GM04504 (cell line): ENCODE measurements at regions not wholly inside any gene's neighbourhood (a gene's known extent, or its start where the extent isn't known, plus 50 kb on each side); places are given as distances from the start of the nearest gene placed in this dataset.
"Not testable (repeated sequence)": the region's sequence is repeated elsewhere in the genome, so short reads cannot be mapped to it uniquely, and the experiment has no call there.

Source experiments
- DNase-seq: peaks from one replicate; pipeline ENCODE4 v3.0.0-alpha.2; 2012; ENCODE audit warnings: low read depth

DNA sequence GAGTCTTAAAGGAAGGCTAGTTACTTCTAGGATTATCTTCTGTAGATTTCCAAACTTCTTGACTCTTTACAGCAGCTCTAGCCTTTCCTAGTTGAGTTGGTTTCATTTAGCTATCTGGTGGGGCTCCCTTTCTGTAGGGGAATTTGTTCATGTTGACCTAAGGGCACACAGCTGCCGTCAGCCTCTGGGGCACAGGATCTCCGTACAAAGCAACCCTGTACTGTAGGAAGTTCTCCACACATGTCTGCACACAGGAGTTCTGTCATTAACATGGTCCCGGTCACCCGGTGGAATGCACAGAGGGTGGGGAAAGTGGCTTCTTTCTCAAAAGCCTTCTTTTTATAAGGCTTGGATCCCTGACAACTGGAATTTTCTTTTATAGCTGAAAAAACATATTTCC, 88.7 kb upstream of the TNIK start:
- DNase-seq, result no peak

- no peak for DNase-seq
These were observed 83.6 kb upstream of the TNIK start for GRCh38 chr3:171543759-171544300.

DNA sequence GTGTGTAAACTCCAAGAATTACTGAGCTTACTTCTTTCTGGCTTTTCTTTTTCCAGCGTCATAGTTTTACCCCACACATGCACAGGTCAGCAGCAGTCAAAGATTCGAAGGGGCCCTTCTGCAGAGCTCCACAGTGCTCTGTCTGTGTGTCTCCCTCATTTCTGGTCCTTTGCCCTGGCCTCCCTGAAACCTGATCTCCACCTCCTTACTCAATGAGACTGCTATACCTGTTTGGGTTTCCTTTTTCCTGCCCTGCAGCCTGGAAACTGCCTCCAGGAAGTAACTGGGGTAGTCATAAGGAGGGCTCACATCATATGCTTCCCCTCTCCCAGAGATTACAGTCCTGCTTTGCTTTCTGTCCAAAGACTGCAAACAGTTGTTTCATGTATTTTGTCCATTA, 82.8 kb upstream of the TNIK start:
- DNase-seq, result no peak

- DNase-seq, result no peak
These were observed 81.4 kb upstream of the TNIK start for GRCh38 chr3:171541647-171542046.

DNA sequence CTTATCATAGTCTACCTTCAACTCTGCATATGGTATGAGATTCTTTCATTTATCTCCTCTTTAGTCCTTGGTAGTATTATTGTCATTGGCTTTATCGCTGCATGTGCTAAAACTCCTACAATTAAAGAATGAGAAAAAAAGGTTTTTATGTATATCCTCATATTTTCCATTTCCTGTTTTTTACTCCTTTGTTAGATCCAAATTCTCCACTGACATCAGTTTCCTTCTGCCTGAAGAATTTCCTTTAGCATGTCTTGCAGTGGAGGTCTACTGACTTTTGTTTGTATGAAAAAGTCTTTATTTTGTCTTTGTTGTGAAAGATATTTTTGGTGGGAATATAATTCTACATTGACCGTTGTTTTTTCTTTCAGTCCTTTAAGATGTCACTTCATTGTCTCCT, 81.0 kb upstream of the TNIK start:
- no peak for DNase-seq

DNA sequence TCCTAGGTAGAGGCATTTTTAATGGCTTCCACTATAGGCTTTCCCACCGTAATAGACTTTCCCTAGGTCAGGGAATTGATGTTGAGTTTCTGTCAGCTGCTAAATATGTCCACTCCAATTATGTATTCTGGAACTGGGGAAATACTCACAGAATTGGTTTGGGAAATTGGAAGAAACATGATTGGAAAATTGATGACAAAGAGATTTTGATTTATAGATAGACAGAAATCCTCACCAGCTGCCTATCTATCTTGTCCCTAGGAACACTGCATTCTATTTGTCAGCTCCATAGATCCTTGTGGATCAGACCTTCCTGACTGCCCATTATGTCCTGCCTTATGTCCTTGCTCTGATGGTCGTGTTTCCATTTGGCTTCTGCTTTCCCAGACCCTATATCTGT, 75.6 kb upstream of the TNIK start:
- DNase-seq, result no peak

- DNase-seq, result no peak
These were observed 74.9 kb upstream of the TNIK start for GRCh38 chr3:171535133-171535532.

DNA sequence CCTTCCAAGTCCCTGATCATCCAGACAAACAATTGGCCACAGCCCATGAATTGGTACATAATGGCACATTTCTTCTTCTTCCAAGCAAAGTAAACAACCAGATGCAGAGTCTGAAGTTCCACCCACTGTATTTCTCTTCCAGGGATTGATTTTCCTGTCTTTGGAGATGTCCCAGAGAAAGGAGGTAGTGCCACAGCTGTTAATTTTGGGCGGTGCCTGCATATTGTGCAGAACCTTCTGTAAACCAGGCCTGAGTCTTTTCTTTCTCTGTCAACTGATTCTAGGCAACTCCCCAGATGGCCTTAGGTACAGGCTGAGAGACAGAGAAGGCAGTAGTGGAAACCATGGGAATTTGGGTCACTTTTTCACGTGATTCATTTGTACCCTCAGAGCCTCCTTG, 73.5 kb upstream of the TNIK start:
- no peak for DNase-seq

DNA sequence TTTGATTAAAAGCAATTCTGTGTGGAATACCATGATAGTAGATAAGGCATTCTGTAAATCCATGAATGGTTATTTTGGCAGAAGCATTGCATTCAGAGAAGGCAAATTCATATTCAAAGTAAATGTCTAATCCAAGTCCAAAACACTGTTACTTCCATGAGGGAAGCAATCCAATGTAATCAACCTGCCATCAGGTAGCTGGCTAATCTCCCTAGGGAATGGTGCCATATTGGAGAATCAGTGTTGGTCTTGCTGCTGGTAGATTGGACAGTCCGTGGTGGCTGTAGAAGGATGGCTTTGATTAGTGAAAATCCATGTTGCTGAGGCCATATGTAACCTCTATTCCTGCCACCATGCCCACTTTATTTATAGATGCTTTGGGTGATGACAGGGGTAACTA, 72.1 kb upstream of the TNIK start:
- DNase-seq, result no peak

DNA sequence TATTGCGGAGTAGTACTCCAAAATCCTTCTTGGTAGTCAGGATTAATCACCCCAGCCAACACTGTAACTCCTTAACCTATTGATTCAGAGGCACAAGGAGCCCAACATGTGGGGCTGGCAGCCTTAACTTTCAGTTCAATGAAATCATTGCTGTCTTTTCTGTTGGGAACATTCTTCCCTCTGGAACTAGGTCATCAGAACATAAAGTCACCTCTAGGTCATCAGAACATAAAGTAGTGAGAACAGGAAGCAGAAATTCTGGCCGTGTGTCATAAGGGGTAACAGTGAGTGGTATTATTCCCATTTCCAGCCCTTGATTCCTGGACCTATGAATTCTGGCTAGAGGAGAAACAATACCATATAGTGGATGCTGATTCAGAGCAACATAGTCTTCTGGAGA, 71.5 kb upstream of the TNIK start:
- DNase-seq, result no peak

DNA sequence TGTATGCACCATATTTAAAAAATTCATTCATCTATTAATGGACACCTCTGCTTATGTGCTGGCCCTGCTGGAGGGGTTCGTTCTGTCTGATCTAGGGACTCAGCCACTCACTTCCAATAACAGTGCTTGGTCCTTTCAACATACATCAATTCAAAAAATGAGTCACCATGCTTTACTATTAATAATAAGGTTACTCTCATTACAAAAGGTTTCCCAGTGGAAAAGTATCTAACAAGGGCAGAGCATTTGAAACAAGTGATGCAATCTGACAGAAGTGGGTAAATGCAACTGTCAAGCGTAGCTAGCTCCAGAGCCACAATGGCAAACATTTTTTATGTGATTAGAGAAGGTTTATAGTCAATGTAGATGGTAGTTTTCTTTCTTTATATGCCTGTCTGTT, 67.9 kb upstream of the TNIK start:
- no peak for DNase-seq

DNA sequence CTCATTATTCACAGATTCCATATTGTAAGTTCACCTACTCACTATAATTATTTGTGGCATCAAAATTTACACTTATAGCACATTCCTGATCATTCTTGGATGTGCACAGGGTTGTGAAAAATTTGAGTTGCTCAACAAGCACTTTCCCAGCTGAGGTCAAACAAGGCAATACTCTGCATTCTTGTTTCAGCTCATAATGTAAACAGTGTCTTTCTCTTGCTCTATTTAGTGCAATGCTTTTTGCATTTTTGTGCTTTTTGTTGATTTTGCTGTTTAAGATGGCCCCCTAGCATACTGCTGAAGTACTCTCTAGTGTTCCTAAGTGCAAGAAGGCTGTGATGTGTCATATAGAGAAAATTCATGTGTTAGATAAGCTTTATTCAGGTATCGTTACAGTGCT, 66.7 kb upstream of the TNIK start:
- peak; percentile 36 for DNase-seq

- no peak for DNase-seq
These were observed 65.9 kb upstream of the TNIK start for GRCh38 chr3:171526146-171526545.

DNA sequence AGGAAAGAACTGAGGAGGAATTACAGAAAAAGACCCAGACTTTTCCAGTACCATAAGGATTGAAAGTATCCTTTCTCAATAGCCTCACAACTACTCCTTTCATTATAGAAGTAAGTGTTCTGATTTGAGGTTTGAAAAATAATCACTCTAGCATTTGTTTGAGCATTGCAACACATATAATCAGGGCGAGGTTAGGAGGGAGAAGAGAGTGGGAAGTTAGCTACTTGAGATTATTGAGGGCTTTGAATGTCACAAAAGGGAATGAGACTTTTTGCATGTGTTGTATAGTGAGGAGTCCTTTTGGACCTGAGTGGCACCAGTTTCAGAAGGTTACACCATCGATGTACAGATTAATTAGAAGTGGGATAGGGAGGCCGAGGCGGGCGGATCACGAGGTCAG, 65.2 kb upstream of the TNIK start:
- DNase-seq, result no peak

DNA sequence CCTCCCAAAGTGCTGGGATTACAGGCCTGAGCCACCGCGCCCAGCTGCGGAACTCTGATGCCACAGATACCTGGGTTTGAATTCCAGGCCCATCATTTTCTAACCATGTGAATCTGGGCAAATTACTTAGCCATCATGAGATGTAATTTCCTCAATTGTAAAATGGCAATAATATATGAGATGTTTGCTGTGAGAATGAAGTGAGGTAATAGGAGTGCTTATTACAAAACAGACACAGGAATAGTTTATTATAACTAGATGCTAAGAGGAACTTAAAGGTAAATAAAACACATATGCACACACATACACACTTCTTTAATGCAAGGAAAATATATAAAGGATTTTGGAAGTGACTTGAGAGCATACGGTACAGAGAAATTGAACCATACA, 64.7 kb upstream of the TNIK start:
- DNase-seq, result no peak

GRCh38 chr3:171522651-171523050, 62.4 kb upstream of the TNIK start:
- no peak for DNase-seq

DNA sequence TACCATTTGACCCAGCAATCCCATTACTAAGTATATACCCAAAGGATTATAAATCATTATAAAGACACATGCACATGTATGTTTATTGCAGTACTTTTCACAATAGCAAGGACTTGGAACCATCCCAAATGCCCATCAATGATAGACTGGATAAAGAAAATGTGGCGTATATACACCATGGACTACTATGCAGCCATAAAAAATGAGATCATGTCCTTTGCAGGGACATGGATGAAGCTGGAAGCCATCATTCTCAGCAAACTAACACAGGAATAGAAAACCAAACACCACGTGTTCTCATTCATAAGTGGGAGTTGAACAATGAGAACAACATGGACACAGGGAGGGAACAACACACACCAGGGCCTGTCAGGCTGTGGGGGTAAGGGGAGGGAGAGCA, 59.2 kb upstream of the TNIK start:
- not testable (repeated sequence) for DNase-seq

DNA sequence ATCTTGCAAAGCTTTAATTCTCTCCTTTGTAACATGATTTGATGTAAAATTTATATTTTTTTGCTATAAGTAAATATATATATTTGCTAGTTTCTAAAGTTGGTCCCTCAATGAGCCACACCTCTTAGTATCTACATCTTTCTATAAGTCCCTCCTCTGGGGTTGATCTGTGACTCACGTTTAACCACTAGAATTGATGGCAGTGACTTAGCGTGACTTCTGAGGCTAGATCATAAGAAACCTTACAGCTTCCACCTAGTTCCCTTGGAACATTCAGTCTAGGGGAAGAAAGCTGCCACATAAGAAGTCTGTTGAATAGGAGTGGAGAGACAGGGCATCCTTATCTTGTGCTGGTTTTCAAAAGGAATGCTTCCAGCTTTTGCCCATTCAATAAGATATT, 56.6 kb upstream of the TNIK start:
- DNase-seq, result no peak

GRCh38 chr3:171514466-171514865, 54.3 kb upstream of the TNIK start:
- DNase-seq, result no peak

DNA sequence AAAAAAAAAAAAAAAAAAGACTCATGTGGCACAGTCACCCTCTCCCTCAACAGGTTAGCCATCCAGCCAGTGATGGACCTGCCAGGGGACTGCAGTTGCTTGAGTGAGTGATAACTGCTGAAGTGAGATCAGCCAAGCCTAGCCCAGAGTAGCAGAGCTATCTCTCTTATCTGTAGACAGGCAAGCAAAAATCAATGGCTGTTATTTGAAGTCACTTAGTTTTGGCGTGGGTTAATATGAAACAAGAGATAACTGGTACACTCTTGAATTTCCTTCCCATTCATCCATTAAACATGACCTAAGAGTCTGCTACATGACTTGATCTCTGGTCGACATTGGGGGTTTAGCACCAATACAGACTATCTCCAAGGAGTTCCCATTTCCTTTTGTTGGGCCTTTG, 51.2 kb upstream of the TNIK start:
- DNase-seq, result no peak
